ENCODE measurements at regions not wholly inside any gene's neighbourhood (a gene's known extent, or its start where the extent isn't known, plus 50 kb on each side); places are given as distances from the start of the nearest gene placed in this dataset.

GRCh38 chr5:89181546-89181945 lies 298.6 kb upstream of the MEF2C start:
- H3K27ac ChIP-seq (ENCODE audit: low read depth, low read length, poor library complexity, severe bottlenecking): no peak overlapping the region
- H3K4me3 ChIP-seq (ENCODE audit: low read depth, low read length, poor library complexity, severe bottlenecking): no peak overlapping the region
- no peak for DNase-seq (ENCODE audit: low spot score)
- H3K9me2 ChIP-seq (ENCODE audit: insufficient read depth, low read length): no peaks in the 10 kb centered on the region
- CTCF ChIA-PET (ENCODE audit: unreplicated experiment): no interaction called here
- H3K4me2 ChIP-seq (ENCODE audit: low read length): no peak overlapping the region
- no peaks in the 10 kb centered on the region for H3K4me1 ChIP-seq (ENCODE audit: insufficient read depth, low read length, poor library complexity, severe bottlenecking)
- no peak overlapping the region for H2AFZ ChIP-seq (ENCODE audit: low read length)
- H4K20me1 ChIP-seq (ENCODE audit: insufficient read depth, low read length): no peaks in the 10 kb centered on the region
- intact Hi-C loops (cut with micrococcal nuclease; ENCODE audit: unreplicated experiment): no loop called here
- TF ChIP-seq CTCF (conservative IDR thresholded peaks at IDR 0.05; ENCODE audit: low read length) (no peak), EZH2phosphoT487 (IDR thresholded peaks at IDR 0.05; ENCODE audit: borderline replicate concordance, low read depth, low read length) (no peak)
- POLR2A ChIA-PET: no interaction called here
- H3K36me3 ChIP-seq (ENCODE audit: insufficient read depth, low read length): no peaks in the 10 kb centered on the region
- BruUV-seq (replicated peaks): no TSS peak
- no peaks in the 10 kb centered on the region for H3K79me2 ChIP-seq (ENCODE audit: insufficient read depth, low read depth, low read length)
- no peaks in the 10 kb centered on the region for H3K9me3 ChIP-seq (ENCODE audit: low read length)

DNA sequence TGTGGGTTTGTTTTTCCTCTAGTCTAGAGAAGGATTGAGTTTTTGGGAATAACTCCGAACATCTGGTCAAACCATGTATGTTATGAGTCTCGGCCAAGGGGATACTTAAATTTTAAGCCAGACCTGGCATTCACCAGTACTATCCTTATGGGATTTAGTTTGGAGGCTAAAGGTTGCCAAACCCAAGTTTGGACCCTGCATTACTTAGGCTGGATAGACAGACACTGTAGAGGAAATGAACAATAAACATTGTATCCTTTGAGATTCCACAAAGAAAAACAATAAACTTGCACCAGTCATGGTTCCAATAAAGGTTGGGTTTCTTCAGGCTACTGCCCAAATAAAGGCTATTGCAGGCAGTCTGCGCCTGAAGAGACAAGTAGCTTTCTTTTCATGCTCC lies 296.7 kb upstream of the MEF2C start:
- H3K4me2 ChIP-seq (ENCODE audit: low read length): no peak overlapping the region
- intact Hi-C loops (cut with micrococcal nuclease; ENCODE audit: unreplicated experiment): no loop called here
- ChIA-PET POLR2A (interaction anchor here (1.4 kb wide), 1 partner anchor 8 kb away, joined by 3 read pairs; no protein-coding TSS in a partner anchor), CTCF (ENCODE audit: unreplicated experiment) (no interaction called here)
- DNase-seq (ENCODE audit: low spot score): no peak
- no peaks in the 10 kb centered on the region for H3K4me1 ChIP-seq (ENCODE audit: insufficient read depth, low read length, poor library complexity, severe bottlenecking)
- BruUV-seq (replicated peaks): no TSS peak
- H3K9me3 ChIP-seq (ENCODE audit: low read length): no peaks in the 10 kb centered on the region
- H2AFZ ChIP-seq (ENCODE audit: low read length): no peak overlapping the region
- no peaks in the 10 kb centered on the region for H4K20me1 ChIP-seq (ENCODE audit: insufficient read depth, low read length)
- no peaks in the 10 kb centered on the region for H3K9me2 ChIP-seq (ENCODE audit: insufficient read depth, low read length)
- H3K4me3 ChIP-seq (ENCODE audit: low read depth, low read length, poor library complexity, severe bottlenecking): no peak overlapping the region
- no peak for TF ChIP-seq CTCF (conservative IDR thresholded peaks at IDR 0.05; ENCODE audit: low read length)
- no peak for TF ChIP-seq EZH2phosphoT487 (IDR thresholded peaks at IDR 0.05; ENCODE audit: borderline replicate concordance, low read depth, low read length)
- no peaks in the 10 kb centered on the region for H3K79me2 ChIP-seq (ENCODE audit: insufficient read depth, low read depth, low read length)
- no peak overlapping the region for H3K27ac ChIP-seq (ENCODE audit: low read depth, low read length, poor library complexity, severe bottlenecking)
- H3K36me3 ChIP-seq (ENCODE audit: insufficient read depth, low read length): no peaks in the 10 kb centered on the region

DNA sequence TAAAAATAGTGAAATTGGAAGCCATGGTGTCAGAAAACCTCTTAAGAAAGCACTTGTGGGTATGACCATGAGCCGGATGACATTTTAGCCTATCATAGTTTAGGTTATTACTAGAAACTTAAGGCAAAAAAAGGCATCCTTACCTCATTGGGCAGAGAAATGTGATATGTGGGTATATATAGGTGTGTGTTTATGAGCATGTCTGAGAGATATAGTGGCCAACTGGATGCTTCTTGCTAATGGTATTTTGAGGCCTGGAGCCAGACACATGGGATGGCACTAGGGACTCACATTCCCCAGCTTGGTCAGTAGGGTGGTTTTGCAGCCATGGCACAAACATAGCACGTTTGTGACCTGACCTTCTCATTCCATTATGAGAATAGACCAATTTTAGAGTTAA lies 295.6 kb upstream of the MEF2C start:
- H3K4me1 ChIP-seq (ENCODE audit: insufficient read depth, low read length, poor library complexity, severe bottlenecking): no peaks in the 10 kb centered on the region
- no peak overlapping the region for H3K4me2 ChIP-seq (ENCODE audit: low read length)
- TF ChIP-seq EZH2phosphoT487 (IDR thresholded peaks at IDR 0.05; ENCODE audit: borderline replicate concordance, low read depth, low read length) (no peak), CTCF (conservative IDR thresholded peaks at IDR 0.05; ENCODE audit: low read length) (no peak)
- H3K27ac ChIP-seq (ENCODE audit: low read depth, low read length, poor library complexity, severe bottlenecking): no peak overlapping the region
- intact Hi-C loops (cut with micrococcal nuclease; ENCODE audit: unreplicated experiment): no loop called here
- H3K9me3 ChIP-seq (ENCODE audit: low read length): no peaks in the 10 kb centered on the region
- no peak for DNase-seq (ENCODE audit: low spot score)
- no TSS peak for BruUV-seq (replicated peaks)
- H3K9me2 ChIP-seq (ENCODE audit: insufficient read depth, low read length): no peaks in the 10 kb centered on the region
- H4K20me1 ChIP-seq (ENCODE audit: insufficient read depth, low read length): no peaks in the 10 kb centered on the region
- H3K79me2 ChIP-seq (ENCODE audit: insufficient read depth, low read depth, low read length): no peaks in the 10 kb centered on the region
- H2AFZ ChIP-seq (ENCODE audit: low read length): no peak overlapping the region
- no peak overlapping the region for H3K4me3 ChIP-seq (ENCODE audit: low read depth, low read length, poor library complexity, severe bottlenecking)
- ChIA-PET POLR2A (interaction anchor here (1.3 kb wide), 1 partner anchor 11 kb away, joined by 5 read pairs; no protein-coding TSS in a partner anchor), CTCF (ENCODE audit: unreplicated experiment) (no interaction called here)
- H3K36me3 ChIP-seq (ENCODE audit: insufficient read depth, low read length): no peaks in the 10 kb centered on the region

Data from OCI-LY7 (cell line).